Right cardiac atrium (tissue), 5 donors: ENCODE measurements at regions not wholly inside any gene's neighbourhood (a gene's known extent, or its start where the extent isn't known, plus 50 kb on each side); places are given as distances from the start of the nearest gene placed in this dataset.

ENCODE experiments used
- ATAC-seq, 2 donors: fragments of 200-7000 bp; cut with Tn5 transposase; one replicate each; pipeline versions ENCODE4 v1.8.0 to v1.9.1; 2020; ENCODE audit warnings: moderate library complexity in 2 of 2, mild to moderate bottlenecking in 1 of 2
- DNase-seq, 3 donors: peaks; one replicate each; pipeline ENCODE4 v3.0.0-alpha.2; 2020
- H3K27ac ChIP-seq: one replicate; pipeline ENCODE4 v1.5.1; 2013; ENCODE audit warnings: mild to moderate bottlenecking, low read length, control low read depth, moderate library complexity
- H3K27me3 ChIP-seq: one replicate; pipeline ENCODE4 v1.6.1; 2013; ENCODE audit not compliant: control insufficient read depth, insufficient read depth
- H3K4me1 ChIP-seq: one replicate; pipeline ENCODE4 v1.6.1; 2013; ENCODE audit warnings: low read length; ENCODE audit not compliant: control insufficient read depth, insufficient read depth
- H3K4me3 ChIP-seq: one replicate; pipeline ENCODE4 v1.5.1; 2013; ENCODE audit warnings: low read length, control low read depth
- H3K9me3 ChIP-seq: one replicate; pipeline ENCODE4 v1.6.1; 2013; ENCODE audit warnings: low read length; ENCODE audit not compliant: control insufficient read depth
- WGBS: extraction: QIAGEN DNeasy Blood & Tissue Kit; methylation state at CpG from one replicate; pipeline ENCODE4 v1.1.7; 2013; 5-methylcytosine and 5-hydroxymethylcytosine counted together
- intact Hi-C, 4 donors: fragments of 100-400 bp; cut with DNase I; formaldehyde crosslinking; loops; one replicate each; pipeline versions ENCODE4 v1.11.0 to v1.14.0; 2022 to 2023
- donor health status: healthy with polysubstance abuse.
- donor health status: DM: no; HTN: yes; CAD: no.
- donor health status: DM: no; HTN: no; CAD: no.
- donor health status: DM: no; HTN: yes; CAD: no; lungs with severe emphysema.
- donor health status: DM: yes; HTN: yes; CAD: no.

- intact Hi-C loops: no loop called here
- Histone ChIP-seq H3K4me3 (no peak overlapping the region), H3K27ac (no peak overlapping the region), H3K4me1 (no peaks in the 10 kb centered on the region), H3K9me3 (no peaks in the 10 kb centered on the region), H3K27me3 (no peaks in the 10 kb centered on the region)
- WGBS: 92% methylated on average over 1 of the region's 1 CpG
- DNase-seq: no peak
- no peak for ATAC-seq
Measured at GRCh38 chr5:113974976-113975375, 386.9 kb upstream of the KCNN2 start.

GRCh38 chr5:113984928-113985327 is 376.9 kb upstream of the KCNN2 start:
- 44% methylated on average over 2 of the region's 2 CpGs for WGBS
- no peak for ATAC-seq

GRCh38 chr5:113985505-113985904 is 376.4 kb upstream of the KCNN2 start:
- Histone ChIP-seq H3K27me3 (no peaks in the 10 kb centered on the region), H3K27ac (no peak overlapping the region), H3K4me3 (no peak overlapping the region), H3K4me1 (no peaks in the 10 kb centered on the region), H3K9me3 (no peaks in the 10 kb centered on the region)
- intact Hi-C loops: no loop called here
- DNase-seq (no peak), ATAC-seq (no peak)
- WGBS: 69% methylated on average over 4 of the region's 4 CpGs

More at GRCh38 chr5:113984928-113985327, 376.9 kb upstream of the KCNN2 start:
- intact Hi-C loops: no loop called here
- Histone ChIP-seq H3K9me3 (no peaks in the 10 kb centered on the region), H3K4me1 (no peaks in the 10 kb centered on the region), H3K27ac (no peak overlapping the region), H3K4me3 (no peak overlapping the region), H3K27me3 (no peaks in the 10 kb centered on the region)
- DNase-seq: no peak

- intact Hi-C loops: no loop called here
- H3K27me3 ChIP-seq: no peaks in the 10 kb centered on the region
- no peak overlapping the region for H3K4me3 ChIP-seq
- no peaks in the 10 kb centered on the region for H3K9me3 ChIP-seq
- no peak overlapping the region for H3K27ac ChIP-seq
- no peak for ATAC-seq
- 84% methylated on average over 6 of the region's 6 CpGs for WGBS
- H3K4me1 ChIP-seq: no peaks in the 10 kb centered on the region
- no peak for DNase-seq
Measured at GRCh38 chr5:113989278-113989912, 372.5 kb upstream of the KCNN2 start.

- no peak for ATAC-seq
- intact Hi-C loops: no loop called here
- no peak overlapping the region for H3K4me3 ChIP-seq
Measured at GRCh38 chr5:113989913-113990305, 372.0 kb upstream of the KCNN2 start.

GRCh38 chr5:114001076-114001475 is 360.8 kb upstream of the KCNN2 start:
- DNase-seq (no peak), ATAC-seq (no peak)
- intact Hi-C loops: no loop called here
- Histone ChIP-seq H3K4me1 (no peaks in the 10 kb centered on the region), H3K27me3 (no peaks in the 10 kb centered on the region), H3K4me3 (no peak overlapping the region), H3K9me3 (no peaks in the 10 kb centered on the region), H3K27ac (no peak overlapping the region)
- WGBS: 51% methylated on average over 1 of the region's 1 CpG

More at GRCh38 chr5:113989913-113990305, 372.0 kb upstream of the KCNN2 start:
- Histone ChIP-seq H3K4me1 (no peaks in the 10 kb centered on the region), H3K9me3 (no peaks in the 10 kb centered on the region), H3K27ac (no peak overlapping the region), H3K27me3 (no peaks in the 10 kb centered on the region)
- no peak for DNase-seq

GRCh38 chr5:114006582-114006981 is 355.3 kb upstream of the KCNN2 start:
- no peak overlapping the region for H3K4me3 ChIP-seq
- H3K27me3 ChIP-seq: no peaks in the 10 kb centered on the region
- no peaks in the 10 kb centered on the region for H3K9me3 ChIP-seq
- 65% methylated on average over 2 of the region's 2 CpGs for WGBS
- no peaks in the 10 kb centered on the region for H3K4me1 ChIP-seq
- DNase-seq: no peak
- no peak overlapping the region for H3K27ac ChIP-seq
- no peak for ATAC-seq
- intact Hi-C loops: no loop called here

- no peak overlapping the region for H3K4me3 ChIP-seq
- H3K9me3 ChIP-seq: no peaks in the 10 kb centered on the region
- no peak overlapping the region for H3K27ac ChIP-seq
- no peaks in the 10 kb centered on the region for H3K27me3 ChIP-seq
- intact Hi-C loops: no loop called here
- WGBS: 64% methylated on average over 5 of the region's 5 CpGs
- ATAC-seq (no peak), DNase-seq (no peak)
- no peaks in the 10 kb centered on the region for H3K4me1 ChIP-seq
Measured at GRCh38 chr5:114007678-114008077, 354.2 kb upstream of the KCNN2 start.

- DNase-seq: no peak
- no peak for ATAC-seq
- H3K4me1 ChIP-seq: no peaks in the 10 kb centered on the region
- H3K27ac ChIP-seq: no peak overlapping the region
- no peak overlapping the region for H3K4me3 ChIP-seq
- no peaks in the 10 kb centered on the region for H3K9me3 ChIP-seq
- H3K27me3 ChIP-seq: no peaks in the 10 kb centered on the region
- intact Hi-C loops: loop anchor here in 1 of 4 donors (10.0 kb wide), 1 partner anchor 444 kb away; no protein-coding TSS in a partner anchor
- WGBS: 73% methylated on average over 2 of the region's 2 CpGs
Measured at GRCh38 chr5:114010362-114010761, 351.5 kb upstream of the KCNN2 start.

GRCh38 chr5:114018186-114018585 is 343.7 kb upstream of the KCNN2 start:
- WGBS: 56% methylated on average over 4 of the region's 4 CpGs
- Histone ChIP-seq H3K27ac (no peak overlapping the region), H3K4me3 (no peak overlapping the region), H3K9me3 (no peaks in the 10 kb centered on the region), H3K4me1 (no peaks in the 10 kb centered on the region), H3K27me3 (no peaks in the 10 kb centered on the region)
- DNase-seq (no peak), ATAC-seq (peak in 1 of 2 donors; percentile 23)
- intact Hi-C loops: loop anchor here in 1 of 4 donors (10.0 kb wide), 1 partner anchor 437 kb away; no protein-coding TSS in a partner anchor

- WGBS: 78% methylated on average over 2 of the region's 2 CpGs
- no peaks in the 10 kb centered on the region for H3K27me3 ChIP-seq
- no peak overlapping the region for H3K27ac ChIP-seq
- no peaks in the 10 kb centered on the region for H3K9me3 ChIP-seq
- H3K4me3 ChIP-seq: no peak overlapping the region
- intact Hi-C loops: no loop called here
- DNase-seq: peak in 1 of 3 donors; percentile 27
- ATAC-seq: no peak
- no peaks in the 10 kb centered on the region for H3K4me1 ChIP-seq
Measured at GRCh38 chr5:114038756-114039155, 323.1 kb upstream of the KCNN2 start.

GRCh38 chr5:114050087-114050486 is 311.8 kb upstream of the KCNN2 start:
- WGBS: 75% methylated on average over 2 of the region's 2 CpGs
- H3K4me3 ChIP-seq: no peak overlapping the region
- intact Hi-C loops: no loop called here
- H3K9me3 ChIP-seq: no peaks in the 10 kb centered on the region
- no peak for DNase-seq
- no peak overlapping the region for H3K27ac ChIP-seq
- H3K4me1 ChIP-seq: peaks cover 3% of the 10 kb centered on the region
- ATAC-seq: no peak
- peaks cover 2% of the 10 kb centered on the region for H3K27me3 ChIP-seq
